IPS-20b (cell line): ENCODE measurements at regions not wholly inside any gene's neighbourhood (a gene's known extent, or its start where the extent isn't known, plus 50 kb on each side); places are given as distances from the start of the nearest gene placed in this dataset.
"Not testable (repeated sequence)": the region's sequence is repeated elsewhere in the genome, so short reads cannot be mapped to it uniquely, and the experiment has no call there.

Experiments
- H3K27ac ChIP-seq: one replicate; pipeline ENCODE4 v1.5.1; 2013; ENCODE audit warnings: low read length
- H3K27me3 ChIP-seq: 2 replicates; pipeline ENCODE4 v1.6.1; 2013; ENCODE audit warnings: mild to moderate bottlenecking, low read length, inconsistent platforms; ENCODE audit not compliant: insufficient read depth
- H3K36me3 ChIP-seq: 2 replicates; pipeline ENCODE4 v1.6.1; 2013; ENCODE audit warnings: low read depth, mild to moderate bottlenecking, inconsistent platforms, low read length, moderate library complexity; ENCODE audit not compliant: insufficient read depth
- H3K4me1 ChIP-seq: 2 replicates; pipeline ENCODE4 v1.6.1; 2013; ENCODE audit warnings: mild to moderate bottlenecking, control low read depth, inconsistent platforms, low read length, moderate library complexity; ENCODE audit not compliant: insufficient read depth
- H3K4me3 ChIP-seq: 2 replicates; pipeline ENCODE4 v1.5.1; 2013; ENCODE audit warnings: mild to moderate bottlenecking, low read length, inconsistent platforms
- H3K9ac ChIP-seq: 2 replicates; pipeline ENCODE4 v1.6.1; 2013; ENCODE audit warnings: low read depth, mild to moderate bottlenecking, inconsistent platforms, low read length, moderate library complexity
- H3K9me3 ChIP-seq: 2 replicates; pipeline ENCODE4 v1.6.1; 2013; ENCODE audit warnings: mild to moderate bottlenecking, low read depth, low read length, inconsistent platforms; ENCODE audit not compliant: insufficient read depth

DNA sequence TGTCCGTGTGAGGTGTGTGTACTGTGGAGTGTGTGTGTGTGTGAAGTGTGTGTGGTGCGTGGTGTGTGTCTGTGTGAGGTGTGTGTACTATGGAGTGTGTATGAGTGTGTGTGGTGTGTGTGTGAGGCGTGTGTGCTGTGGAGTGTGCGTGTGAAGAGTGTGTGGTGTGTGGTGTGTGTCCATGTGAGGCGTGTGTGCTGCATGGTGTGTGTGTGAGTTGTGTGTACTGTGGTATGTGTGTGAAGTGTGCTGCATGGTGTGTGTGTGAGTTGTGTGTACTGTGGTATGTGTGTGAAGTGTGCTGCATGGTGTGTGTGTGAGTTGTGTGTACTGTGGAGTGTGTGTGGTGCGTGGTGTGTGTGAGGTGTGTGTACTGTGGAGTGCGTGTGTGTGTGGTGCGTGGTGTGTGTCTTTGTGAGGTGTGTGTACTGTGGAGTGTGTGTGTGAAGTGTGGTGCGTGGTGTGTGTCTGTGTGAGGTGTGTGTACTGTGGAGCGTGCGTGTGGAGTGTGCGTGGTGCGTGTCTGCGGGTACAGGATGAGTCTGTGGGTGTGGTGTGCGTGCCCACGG is 82.4 kb upstream of the PRR5 start:
- H3K36me3 ChIP-seq, H3K4me3 ChIP-seq, H3K9ac ChIP-seq, H3K9me3 ChIP-seq, H3K27ac ChIP-seq, H3K4me1 ChIP-seq: not testable (repeated sequence)
- peaks cover 18% of the 10 kb centered on the region for H3K27me3 ChIP-seq

DNA sequence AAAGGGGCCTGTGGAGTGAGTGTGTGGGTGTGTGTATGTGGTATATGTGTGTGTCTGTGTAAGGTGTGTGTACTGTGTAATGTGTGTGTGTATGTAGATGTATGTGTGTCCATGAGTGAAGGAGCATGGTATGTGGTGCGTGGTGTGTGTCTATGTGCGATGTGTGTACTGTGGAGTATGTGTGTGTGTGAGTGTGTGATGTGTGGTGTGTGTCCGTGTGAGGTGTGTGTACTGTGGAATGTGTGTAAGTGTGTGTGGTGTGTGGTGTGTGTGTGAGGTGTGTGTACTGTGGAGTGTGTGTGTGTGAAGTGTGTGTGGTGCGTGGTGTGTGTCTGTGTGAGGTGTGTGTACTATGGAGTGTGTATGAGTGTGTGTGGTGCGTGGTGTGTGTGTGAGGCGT is 83.1 kb upstream of the PRR5 start:
- not testable (repeated sequence) for H3K27ac ChIP-seq
- peaks cover 15% of the 10 kb centered on the region for H3K27me3 ChIP-seq

DNA sequence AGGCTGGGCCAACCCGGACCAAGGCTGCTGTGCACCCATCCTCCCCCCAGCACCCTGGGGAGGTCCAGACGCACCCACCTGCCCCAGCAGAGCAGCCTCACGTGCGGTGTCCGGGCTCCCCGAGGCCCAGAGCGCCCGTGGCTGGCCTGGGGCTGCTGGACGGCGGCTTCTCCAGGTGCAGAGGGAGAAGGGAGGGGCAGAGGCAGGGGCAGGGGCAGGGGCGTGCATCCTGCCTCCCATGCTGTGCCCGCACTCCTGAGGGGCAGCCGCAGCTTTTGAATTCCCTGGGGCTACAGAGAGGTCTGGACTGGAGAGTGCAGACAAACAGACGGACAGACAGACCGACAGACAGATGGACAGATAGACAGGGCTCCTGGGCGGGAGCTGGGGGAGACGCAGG is 83.6 kb upstream of the PRR5 start:
- Histone ChIP-seq H3K4me1 (no peaks in the 10 kb centered on the region), H3K9me3 (peaks cover 2% of the 10 kb centered on the region; the same call in 1 of the 2 replicates), H3K36me3 (no peaks in the 10 kb centered on the region), H3K27me3 (peaks cover 13% of the 10 kb centered on the region), H3K27ac (no peak overlapping the region), H3K4me3 (no peak overlapping the region), H3K9ac (no peak overlapping the region)

More for the DNA sequence above, 83.1 kb upstream of the PRR5 start:
- H3K9me3 ChIP-seq, H3K4me1 ChIP-seq, H3K9ac ChIP-seq, H3K36me3 ChIP-seq, H3K4me3 ChIP-seq: not testable (repeated sequence)

DNA sequence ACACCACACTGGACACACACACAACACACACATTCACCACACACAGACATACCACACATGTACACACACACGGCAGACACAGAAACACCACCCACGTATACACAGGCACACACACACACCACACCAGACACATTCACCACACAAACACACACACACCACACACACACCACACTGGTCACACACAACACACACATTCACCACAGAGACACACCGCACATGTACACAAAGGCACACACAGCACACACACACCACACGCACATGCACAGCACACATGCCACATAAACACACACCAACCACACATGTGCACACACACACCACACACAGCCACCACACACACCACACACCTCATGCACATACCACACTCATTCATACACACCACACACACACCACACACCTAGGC is 84.2 kb upstream of the PRR5 start:
- no peak overlapping the region for H3K27ac ChIP-seq
- H3K27me3 ChIP-seq, result peaks cover 12% of the 10 kb centered on the region
- H3K4me1 ChIP-seq, result no peaks in the 10 kb centered on the region
- H3K9me3 ChIP-seq, result peaks cover 8% of the 10 kb centered on the region
- H3K4me3 ChIP-seq, result no peak overlapping the region
- no peak overlapping the region for H3K9ac ChIP-seq
- H3K36me3 ChIP-seq, result no peaks in the 10 kb centered on the region

DNA sequence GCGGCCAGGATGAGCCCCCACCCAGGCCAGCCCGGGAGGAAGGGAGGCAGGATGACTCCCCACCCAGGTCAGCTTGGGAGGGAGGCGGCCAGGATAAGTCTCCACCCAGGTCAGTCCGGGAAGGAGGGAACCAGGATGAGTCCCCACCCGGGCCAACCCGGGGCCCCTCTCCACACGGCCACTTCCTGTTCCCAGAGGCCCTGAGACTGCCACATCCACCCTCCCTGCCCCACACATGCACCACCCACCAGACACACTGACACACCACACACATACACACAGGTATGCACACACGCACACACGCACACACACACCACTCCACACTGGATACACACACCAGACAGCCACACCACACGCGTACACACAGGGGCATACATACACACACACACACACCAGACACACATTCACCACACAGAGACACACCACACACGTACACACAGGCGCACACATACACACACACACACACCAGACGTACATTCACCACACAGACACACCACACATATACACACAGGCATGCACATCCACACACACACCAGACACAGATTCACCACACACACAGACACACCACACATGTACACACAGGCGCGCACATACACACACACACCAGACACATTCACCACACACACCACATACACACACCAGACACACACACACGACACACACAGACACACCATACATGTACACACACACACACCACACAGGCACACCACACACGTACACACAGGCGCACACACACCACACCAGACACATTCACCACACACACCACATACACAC is 84.9 kb upstream of the PRR5 start:
- peaks cover 12% of the 10 kb centered on the region for H3K27me3 ChIP-seq
- peaks cover 16% of the 10 kb centered on the region for H3K9me3 ChIP-seq
- no peaks in the 10 kb centered on the region for H3K36me3 ChIP-seq
- H3K4me1 ChIP-seq, result no peaks in the 10 kb centered on the region
- H3K27ac ChIP-seq, result no peak overlapping the region
- H3K4me3 ChIP-seq, result no peak overlapping the region
- H3K9ac ChIP-seq, result no peak overlapping the region

DNA sequence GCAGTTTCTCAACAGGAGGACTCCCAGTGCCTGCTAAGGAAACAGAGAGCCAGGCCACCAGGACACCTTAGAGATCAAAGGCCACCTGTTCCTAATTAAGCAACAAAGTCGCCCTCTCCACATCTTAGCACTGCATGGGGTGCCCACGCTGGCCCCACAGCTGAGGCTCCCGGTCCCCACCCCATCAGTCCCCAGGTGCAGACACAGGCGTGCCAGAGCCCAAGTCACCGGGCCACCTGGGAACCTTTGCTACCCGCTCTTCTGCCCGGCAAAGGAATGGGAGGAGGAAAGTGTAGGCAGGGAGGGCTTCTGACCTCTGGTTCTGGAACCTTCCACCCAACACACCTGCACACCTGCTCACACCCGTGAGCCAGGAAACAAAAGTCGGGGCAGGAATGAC is 85.5 kb upstream of the PRR5 start:
- H3K27ac ChIP-seq, result no peak overlapping the region
- H3K27me3 ChIP-seq, result peaks cover 12% of the 10 kb centered on the region
- H3K9me3 ChIP-seq, result peaks cover 22% of the 10 kb centered on the region
- H3K36me3 ChIP-seq, result no peaks in the 10 kb centered on the region
- H3K4me1 ChIP-seq, result no peaks in the 10 kb centered on the region
- H3K4me3 ChIP-seq, result no peak overlapping the region
- no peak overlapping the region for H3K9ac ChIP-seq

DNA sequence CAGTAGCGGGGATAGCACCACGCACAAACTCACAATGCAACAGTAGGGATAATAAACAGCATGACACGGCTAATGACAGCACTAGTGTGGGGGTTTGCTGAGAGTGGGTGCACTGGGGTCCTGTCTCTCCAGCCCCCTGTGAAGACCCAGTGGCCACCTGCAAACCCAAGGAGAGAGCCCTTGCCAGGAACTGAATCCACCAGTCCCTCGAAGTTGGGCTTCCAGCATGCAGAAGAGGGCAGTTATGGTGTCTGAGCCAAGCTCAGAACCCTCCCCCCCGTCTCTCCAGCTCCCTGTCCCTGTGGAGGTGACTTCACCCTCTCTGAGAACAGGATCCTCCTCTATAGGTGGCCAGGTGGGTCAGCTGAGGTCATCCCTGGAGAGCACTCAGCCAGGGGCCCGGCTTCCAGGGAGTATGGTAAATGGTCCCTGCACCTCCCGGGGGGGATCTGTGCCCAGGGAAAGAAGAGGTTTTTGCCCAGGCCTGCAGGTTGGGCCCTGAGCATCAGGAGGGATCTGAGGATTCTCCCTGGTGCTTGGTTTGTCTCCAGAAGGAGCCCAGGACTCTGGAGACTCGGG is 86.3 kb upstream of the PRR5 start:
- Histone ChIP-seq H3K4me1 (no peaks in the 10 kb centered on the region), H3K27me3 (peaks cover 9% of the 10 kb centered on the region), H3K4me3 (no peak overlapping the region), H3K36me3 (no peaks in the 10 kb centered on the region), H3K27ac (no peak overlapping the region), H3K9ac (no peak overlapping the region), H3K9me3 (peaks cover 25% of the 10 kb centered on the region)

DNA sequence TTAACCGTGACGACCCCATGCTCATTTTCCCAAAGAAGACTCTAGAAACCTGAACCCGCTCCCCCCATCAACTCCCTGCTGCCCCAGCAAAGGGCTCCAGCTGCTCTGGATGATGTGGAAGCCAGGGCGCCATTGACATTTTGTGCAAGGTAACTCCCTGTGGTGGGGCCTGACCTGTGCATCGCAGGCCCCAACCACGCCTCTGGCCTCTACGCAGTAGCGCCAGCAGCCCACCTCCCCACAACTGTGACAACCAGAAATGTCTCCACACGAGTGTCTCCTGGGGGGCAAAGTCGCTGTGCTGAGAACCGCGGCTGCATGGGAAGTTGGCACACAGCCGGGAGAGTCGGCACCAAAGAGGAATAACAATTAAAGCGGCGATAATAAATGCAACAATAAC is 86.9 kb upstream of the PRR5 start:
- no peaks in the 10 kb centered on the region for H3K36me3 ChIP-seq
- peaks cover 6% of the 10 kb centered on the region for H3K27me3 ChIP-seq
- peaks cover 25% of the 10 kb centered on the region for H3K9me3 ChIP-seq
- no peaks in the 10 kb centered on the region for H3K4me1 ChIP-seq
- H3K4me3 ChIP-seq, result no peak overlapping the region
- no peak overlapping the region for H3K27ac ChIP-seq
- no peak overlapping the region for H3K9ac ChIP-seq

DNA sequence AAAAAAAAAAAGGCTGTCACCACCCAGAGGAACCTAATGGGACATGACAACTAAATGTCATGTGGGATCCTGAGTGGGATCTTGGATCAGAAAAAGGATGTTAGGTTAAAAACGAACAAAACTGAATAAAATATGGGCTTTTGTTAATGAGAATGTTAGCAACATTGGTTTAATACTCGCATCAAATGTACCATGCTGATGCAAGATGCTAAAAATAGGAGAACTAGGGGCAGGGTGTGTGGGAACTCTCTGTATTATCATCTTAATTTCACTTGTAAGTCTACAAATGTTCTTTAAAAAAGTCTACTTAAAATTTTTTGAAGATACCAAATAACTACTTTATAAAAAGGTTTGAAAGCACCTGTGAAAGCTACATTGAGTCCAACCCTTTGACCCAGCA is 88.8 kb upstream of the PRR5 start:
- Histone ChIP-seq H3K9ac (no peak overlapping the region), H3K4me3 (no peak overlapping the region), H3K36me3 (no peaks in the 10 kb centered on the region), H3K9me3 (peaks cover 25% of the 10 kb centered on the region), H3K4me1 (0 out of 2 replicates have a peak, but pooled peaks cover 2% of the 10 kb centered on the region), H3K27ac (no peak overlapping the region), H3K27me3 (no peaks in the 10 kb centered on the region)

DNA sequence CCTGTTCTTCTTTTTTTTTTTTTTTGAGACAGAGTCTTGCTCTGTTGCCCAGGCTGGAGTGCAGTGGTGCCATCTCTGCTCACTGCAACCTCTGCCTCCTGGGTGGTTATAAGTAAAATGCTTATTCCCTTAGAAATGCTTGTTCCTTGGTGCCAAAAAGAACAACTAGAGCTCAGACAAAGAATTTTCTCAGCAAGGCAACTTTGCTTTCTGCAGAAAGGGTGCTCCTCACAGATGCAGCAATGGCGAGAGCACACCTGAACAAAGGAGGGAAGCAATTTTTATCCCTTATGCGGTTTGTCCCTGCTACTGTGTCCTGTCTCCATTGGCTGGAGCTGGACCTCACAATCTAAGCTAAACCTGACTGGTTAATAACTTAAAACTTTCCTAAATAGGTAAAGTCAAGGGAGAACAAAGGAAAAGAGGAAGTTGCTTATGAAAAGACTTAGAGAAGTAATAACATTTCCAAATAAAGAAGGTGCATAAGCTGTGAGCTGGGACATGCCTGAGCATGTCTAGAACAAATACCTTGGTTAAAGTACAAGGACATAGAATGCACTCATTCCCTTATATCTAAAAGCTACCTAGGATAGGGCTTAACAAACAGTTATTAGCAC is 90.0 kb upstream of the PRR5 start:
- Histone ChIP-seq H3K4me1 (0 out of 2 replicates have a peak, but pooled peaks cover 2% of the 10 kb centered on the region), H3K36me3 (no peaks in the 10 kb centered on the region), H3K9me3 (peaks cover 25% of the 10 kb centered on the region), H3K9ac (no peak overlapping the region), H3K4me3 (no peak overlapping the region), H3K27me3 (no peaks in the 10 kb centered on the region), H3K27ac (no peak overlapping the region)

DNA sequence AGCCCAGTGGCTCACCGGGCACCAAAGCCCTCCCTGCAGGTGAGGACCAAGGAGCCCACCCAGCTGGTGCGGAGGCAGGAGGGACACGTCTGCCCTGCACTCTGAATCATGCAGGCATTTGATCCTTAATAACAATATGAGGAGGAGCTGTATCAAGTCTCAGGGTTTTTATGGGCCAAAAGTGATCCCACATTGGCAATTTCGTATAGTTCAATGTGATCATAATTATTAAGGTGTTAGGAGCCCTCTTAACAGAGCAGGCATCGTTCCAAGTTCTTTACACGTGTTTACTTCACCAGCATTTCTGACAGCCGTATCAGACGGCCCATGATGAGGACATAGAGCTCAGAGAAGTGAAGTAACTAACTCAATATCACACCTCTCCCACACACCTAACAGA is 91.9 kb upstream of the PRR5 start:
- Histone ChIP-seq H3K27ac (no peak overlapping the region), H3K4me3 (no peak overlapping the region), H3K9ac (no peak overlapping the region), H3K27me3 (no peaks in the 10 kb centered on the region), H3K9me3 (peaks cover 25% of the 10 kb centered on the region), H3K36me3 (no peaks in the 10 kb centered on the region), H3K4me1 (0 out of 2 replicates have a peak, but pooled peaks cover 2% of the 10 kb centered on the region)
